Sigmoid colon (tissue), 3 donors: ENCODE measurements at regions not wholly inside any gene's neighbourhood (a gene's known extent, or its start where the extent isn't known, plus 50 kb on each side); places are given as distances from the start of the nearest gene placed in this dataset.

Experiments used
- POLR2A ChIP-seq, 2 donors: fragments of 450-650 bp; IDR thresholded peaks; one replicate each; pipeline ENCODE4 v1.6.1; 2016; ENCODE audit warnings: antibody characterized with exemption in 2 of 2, mild to moderate bottlenecking in 2 of 2, moderate library complexity in 2 of 2
- TF ChIP-seq, protein P1 (sequence below), 4 experiments: fragments of 450-650 bp in 3 of 4; fragments of 200-600 bp in 1 of 4; IDR thresholded peaks; one replicate each; pipeline ENCODE4 v1.5.1; 2016 to 2019; ENCODE audit warnings: antibody characterized with exemption in 4 of 4, mild to moderate bottlenecking in 3 of 4, moderate library complexity in 2 of 4

DNA sequence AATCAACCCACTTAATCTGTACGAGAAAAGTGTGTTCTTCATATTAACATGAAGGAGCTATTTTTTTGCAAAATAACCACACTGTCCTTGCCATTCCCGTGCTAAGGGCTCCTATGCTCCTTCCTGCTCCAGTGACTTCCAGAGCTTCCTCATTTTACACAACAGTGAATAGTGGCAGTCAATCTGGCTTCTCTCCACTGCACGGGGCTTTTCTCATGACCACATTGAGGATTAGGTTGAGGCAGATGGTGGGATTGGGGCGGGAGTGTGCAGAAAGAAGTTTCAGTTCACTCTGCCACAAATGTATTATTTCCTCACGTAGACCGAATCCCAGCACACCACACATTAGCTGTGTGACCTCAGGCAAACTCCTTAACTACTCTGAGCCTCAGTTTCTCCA lies 235.1 kb downstream of the ARHGAP12 start:
- TF ChIP-seq, protein P1, sequence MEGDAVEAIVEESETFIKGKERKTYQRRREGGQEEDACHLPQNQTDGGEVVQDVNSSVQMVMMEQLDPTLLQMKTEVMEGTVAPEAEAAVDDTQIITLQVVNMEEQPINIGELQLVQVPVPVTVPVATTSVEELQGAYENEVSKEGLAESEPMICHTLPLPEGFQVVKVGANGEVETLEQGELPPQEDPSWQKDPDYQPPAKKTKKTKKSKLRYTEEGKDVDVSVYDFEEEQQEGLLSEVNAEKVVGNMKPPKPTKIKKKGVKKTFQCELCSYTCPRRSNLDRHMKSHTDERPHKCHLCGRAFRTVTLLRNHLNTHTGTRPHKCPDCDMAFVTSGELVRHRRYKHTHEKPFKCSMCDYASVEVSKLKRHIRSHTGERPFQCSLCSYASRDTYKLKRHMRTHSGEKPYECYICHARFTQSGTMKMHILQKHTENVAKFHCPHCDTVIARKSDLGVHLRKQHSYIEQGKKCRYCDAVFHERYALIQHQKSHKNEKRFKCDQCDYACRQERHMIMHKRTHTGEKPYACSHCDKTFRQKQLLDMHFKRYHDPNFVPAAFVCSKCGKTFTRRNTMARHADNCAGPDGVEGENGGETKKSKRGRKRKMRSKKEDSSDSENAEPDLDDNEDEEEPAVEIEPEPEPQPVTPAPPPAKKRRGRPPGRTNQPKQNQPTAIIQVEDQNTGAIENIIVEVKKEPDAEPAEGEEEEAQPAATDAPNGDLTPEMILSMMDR (IDR thresholded peaks at IDR 0.05): no peak
- TF ChIP-seq POLR2A (IDR thresholded peaks at IDR 0.05): no peak
